GM21515 (cell line): ENCODE measurements at regions not wholly inside any gene's neighbourhood (a gene's known extent, or its start where the extent isn't known, plus 50 kb on each side); places are given as distances from the start of the nearest gene placed in this dataset.

Experiments used
- ATAC-seq: cut with Tn5 transposase; IDR thresholded peaks from one replicate; pipeline ENCODE4 v1.9.1; 2021; ENCODE audit not compliant: unreplicated experiment

DNA sequence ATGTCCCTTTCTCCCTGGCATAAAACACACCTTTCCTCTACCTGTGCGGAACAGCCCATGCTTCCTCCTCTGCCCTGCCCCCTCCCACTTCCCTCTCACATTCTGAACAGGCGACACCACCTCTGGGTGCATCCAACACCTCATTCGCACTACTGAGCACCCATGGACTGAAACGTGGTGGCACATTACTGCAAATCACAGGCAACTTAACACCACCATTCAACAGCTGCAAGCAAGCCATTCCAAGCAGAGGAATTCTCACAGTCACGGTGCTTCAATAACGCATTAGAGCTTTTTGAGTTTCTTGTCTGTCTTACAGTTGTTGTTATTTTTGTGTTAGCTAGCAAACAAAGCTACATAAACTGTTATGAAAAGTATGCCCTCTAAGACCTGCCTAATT lies 298.2 kb upstream of the TAS2R1 start:
- no peak for ATAC-seq

DNA sequence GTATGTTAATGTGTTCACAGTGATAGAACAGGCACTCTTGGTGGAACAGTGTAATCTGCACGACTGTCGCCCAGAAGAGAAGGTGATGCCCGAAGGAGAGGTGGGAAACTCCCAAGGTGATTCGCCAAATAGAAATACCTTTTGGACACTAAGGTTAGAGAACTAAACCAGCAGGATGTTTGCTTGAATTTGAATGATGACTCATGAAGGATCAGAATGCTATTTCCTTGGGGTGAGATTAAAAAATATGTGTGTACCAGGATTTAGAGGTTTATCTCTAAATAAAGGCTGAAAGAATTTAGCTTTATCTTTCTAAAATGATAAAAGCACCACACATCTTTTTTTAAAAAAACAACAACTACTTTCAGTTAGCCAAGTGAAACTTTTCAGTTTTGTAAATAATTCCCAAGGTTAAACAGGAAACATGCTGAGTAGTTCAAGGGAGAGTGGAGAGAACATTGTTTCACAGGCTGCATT lies 297.4 kb upstream of the TAS2R1 start:
- no peak for ATAC-seq

GRCh38 chr5:9927106-9927505 lies 297.0 kb upstream of the TAS2R1 start:
- no peak for ATAC-seq

DNA sequence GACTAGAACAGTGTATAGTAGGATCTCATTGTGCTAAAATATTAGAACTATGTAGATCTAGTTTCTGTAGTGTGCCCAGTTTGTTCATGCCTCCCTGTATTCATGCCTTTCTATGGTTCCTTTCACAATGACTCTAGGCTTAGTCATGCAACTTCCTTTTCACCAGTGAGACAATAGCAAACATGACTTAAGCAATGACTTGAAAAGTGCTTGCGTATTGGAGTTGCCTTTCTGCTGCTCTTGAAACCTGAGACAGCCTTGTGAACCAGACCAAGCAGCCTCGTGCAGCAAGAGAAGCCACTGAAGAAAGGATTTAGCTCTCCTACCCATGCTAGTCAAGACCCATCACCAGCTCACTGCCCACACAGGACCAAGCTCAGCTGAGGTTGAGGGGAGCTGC lies 294.5 kb upstream of the TAS2R1 start:
- no peak for ATAC-seq

GRCh38 chr5:9922719-9923118 lies 292.6 kb upstream of the TAS2R1 start:
- ATAC-seq, result no peak

DNA sequence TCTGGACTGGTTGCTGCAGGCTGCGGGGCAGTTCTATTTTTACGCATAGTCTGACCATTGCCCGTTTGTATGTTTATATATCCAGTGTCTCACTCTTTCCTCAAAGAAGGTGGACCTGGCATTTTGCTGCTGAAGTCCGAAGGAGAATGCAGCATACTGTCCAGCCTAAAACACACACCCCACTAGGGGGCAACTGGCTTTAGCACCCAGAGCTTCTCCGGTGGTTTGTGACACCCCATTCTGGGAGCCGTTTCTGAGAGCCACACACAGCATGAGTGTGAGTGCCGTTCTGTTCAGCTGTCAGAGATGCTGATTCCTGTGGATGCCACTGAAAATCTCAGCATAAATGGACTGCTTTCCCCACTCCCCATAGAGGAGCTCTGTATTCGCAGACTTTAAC lies 290.5 kb upstream of the TAS2R1 start:
- ATAC-seq, result no peak

DNA sequence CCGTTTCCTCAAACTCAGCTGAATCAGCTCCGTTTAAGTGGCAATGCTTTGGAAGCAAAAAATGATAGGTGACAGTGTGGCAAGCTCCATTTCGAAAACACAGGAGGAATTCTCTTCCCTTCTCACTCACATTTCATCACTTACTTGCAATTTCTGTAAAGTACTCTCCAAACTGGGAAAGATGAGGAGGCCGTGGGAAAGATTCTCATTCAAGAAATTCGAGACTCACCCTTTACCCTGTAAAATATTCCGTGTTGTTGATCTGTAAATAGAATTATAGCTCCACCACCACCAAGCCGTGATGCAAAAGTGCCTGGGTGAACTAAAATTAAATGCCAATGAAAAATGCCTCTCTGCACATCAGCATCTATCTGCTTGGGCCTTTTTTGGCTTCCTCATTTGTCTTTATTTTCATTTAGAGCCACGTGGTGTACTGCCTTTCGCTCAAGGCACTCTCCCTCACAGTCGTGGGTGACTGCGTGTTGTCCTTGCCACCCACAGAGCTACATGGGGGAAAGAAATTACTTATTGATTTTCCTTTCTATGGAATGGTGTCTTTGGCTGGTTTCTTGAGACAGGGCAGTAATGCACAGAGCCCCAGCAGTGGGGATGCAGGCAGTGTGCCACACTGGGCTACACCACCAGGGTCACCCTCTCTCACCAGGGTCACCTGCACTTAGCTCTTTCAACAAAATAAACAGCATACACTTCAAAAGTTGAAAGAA lies 289.3 kb upstream of the TAS2R1 start:
- no peak for ATAC-seq

GRCh38 chr5:9905661-9906060 lies 275.5 kb upstream of the TAS2R1 start:
- no peak for ATAC-seq

DNA sequence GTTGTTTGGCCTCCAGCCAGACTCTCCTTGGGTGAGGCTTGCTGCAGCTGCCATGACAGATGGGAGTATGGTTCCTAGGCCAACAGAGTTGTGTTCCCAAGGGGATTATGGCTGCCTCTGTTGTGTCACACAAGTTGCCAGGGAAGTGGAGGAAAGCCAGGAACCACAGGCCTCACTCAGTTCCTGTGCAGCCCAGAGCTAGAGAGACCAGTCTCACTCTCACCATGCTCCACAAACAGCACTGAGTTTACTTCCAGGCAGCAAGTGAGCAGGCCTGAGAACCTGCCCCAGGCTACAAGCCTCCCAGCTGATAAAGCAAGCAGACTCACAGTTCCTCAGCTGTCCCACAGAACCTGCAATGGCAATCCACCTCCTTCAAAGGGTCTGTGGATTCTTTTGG lies 273.6 kb upstream of the TAS2R1 start:
- ATAC-seq, result no peak

- ATAC-seq, result no peak
These were observed 268.2 kb upstream of the TAS2R1 start for GRCh38 chr5:9898319-9898718.

DNA sequence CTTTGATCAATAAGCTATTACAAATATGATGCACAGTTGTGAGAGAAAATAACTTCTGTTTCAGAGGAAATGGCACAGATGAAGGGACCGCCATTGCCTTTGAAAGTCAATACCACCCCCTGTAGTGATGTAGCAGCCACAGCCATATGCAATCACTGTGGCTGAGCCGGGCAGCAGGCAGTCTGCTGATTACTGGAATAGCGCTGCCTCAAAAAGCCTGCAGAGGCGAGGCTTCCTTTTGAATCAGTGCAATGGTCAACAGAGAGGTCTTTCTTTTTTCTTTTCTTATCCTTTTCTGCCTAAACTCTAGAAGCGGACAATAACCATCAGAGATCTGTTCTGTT lies 265.1 kb upstream of the TAS2R1 start:
- ATAC-seq, result no peak

DNA sequence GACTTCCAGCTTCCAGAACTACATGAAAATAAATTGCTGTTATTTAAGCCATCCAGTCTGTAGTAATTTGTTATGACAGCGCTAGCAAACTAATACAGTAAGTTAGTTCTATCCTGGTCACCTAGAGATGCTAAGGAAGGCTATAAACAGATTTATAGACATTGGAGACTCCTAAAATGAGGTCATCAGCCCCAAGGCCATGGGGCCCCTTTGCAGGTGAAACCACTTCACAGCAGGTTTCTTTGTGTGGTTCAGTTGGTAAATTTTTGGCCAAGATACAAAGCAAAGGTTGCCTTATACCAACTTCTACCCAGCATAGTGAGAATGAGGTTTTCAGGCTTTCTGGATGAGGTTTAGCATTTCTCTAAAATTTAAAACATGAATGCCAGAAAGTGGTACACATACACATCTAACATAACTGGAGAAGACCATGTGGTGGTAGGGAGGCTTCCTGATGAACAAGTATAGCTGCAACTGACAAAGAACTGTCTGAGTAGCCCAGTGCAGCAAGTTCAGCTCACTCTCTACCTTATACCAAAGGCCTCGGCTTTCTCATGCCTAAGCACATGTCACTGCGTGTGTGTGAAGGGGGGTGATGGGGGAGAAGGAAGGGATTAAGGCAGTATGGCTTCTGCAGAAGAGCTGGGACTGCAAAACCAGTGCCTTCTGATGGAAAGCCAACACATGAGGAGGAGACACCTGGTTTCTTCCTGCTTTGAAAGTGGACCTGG lies 264.6 kb upstream of the TAS2R1 start:
- no peak for ATAC-seq

- ATAC-seq, result no peak
These were observed 262.5 kb upstream of the TAS2R1 start for GRCh38 chr5:9892696-9893095.

GRCh38 chr5:9889511-9889910 lies 259.4 kb upstream of the TAS2R1 start:
- no peak for ATAC-seq

DNA sequence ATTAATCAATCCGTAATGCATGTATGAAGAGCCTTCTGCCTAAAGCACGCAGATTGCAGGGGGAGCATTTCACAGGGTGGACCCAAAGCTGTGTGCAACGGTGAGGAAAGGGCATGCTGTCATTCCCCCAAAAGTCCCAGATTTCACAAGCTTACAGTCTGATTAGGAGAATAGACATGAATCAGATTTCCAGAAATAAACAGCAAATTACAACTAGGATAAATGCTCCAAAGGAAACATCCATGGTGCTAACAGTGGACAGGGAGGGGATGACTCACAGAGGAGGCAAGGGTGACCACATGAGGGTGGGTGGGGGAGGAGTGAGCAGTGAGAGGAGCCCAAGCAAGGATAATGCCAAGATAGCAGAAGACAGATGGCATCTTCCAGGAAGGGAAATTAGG lies 258.4 kb upstream of the TAS2R1 start:
- no peak for ATAC-seq

- no peak for ATAC-seq
These were observed 255.0 kb upstream of the TAS2R1 start for GRCh38 chr5:9885164-9885563.

- no peak for ATAC-seq
These were observed 248.1 kb upstream of the TAS2R1 start for GRCh38 chr5:9878206-9878605.

GRCh38 chr5:9877488-9877887 lies 247.3 kb upstream of the TAS2R1 start:
- ATAC-seq, result no peak

- no peak for ATAC-seq
These were observed 246.3 kb upstream of the TAS2R1 start for GRCh38 chr5:9876451-9876850.

DNA sequence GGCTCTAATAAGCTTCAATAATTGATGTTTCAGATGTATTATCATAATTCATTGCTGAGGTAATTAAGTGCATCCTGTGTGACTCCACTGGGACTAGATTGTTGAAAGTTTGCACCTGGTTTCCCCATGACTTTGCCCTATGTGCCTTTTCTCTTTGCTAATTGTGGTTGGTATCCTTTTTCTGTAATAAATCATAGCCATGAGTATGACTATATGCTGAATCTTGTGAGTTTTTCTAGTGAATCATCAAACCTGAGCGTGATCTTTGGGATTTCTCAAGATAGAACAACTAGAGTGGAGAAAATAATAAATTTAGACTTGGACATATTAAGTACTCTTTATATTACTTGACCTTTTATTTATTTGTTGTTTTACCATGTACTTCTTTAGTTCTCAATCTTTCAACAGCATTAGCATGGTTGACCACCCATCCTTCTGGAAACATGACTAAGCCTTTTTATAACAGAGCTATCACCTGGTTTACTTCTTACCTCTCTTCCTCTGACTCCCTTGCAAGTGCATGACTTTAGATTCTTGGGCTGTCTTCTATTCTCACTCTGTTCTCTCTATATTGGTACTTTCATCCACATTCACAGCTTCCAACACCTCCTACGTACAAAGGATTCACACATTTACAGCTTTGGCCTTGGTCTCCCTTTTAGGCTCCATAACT lies 239.6 kb upstream of the TAS2R1 start:
- no peak for ATAC-seq

GRCh38 chr5:9865574-9865973 lies 235.4 kb upstream of the TAS2R1 start:
- ATAC-seq, result no peak

GRCh38 chr5:9864791-9865190 lies 234.6 kb upstream of the TAS2R1 start:
- no peak for ATAC-seq
